HL-60 (cell line): ENCODE measurements at regions not wholly inside any gene's neighbourhood (a gene's known extent, or its start where the extent isn't known, plus 50 kb on each side); places are given as distances from the start of the nearest gene placed in this dataset.
"Not testable (repeated sequence)": the region's sequence is repeated elsewhere in the genome, so short reads cannot be mapped to it uniquely, and the experiment has no call there.

Experiments used
- DNase-seq, 2 experiments: peaks; one replicate each; pipeline ENCODE4 v3.0.0-alpha.2; 2010 to 2020; ENCODE audit warnings: low read depth in 1 of 2, low spot score in 1 of 2
- H3K27ac ChIP-seq: fragments of 250-450 bp; sonication (Bioruptor Pico); replicated peaks from 2 replicates; pipeline ENCODE4 v1.5.1; 2020; ENCODE audit warnings: mild to moderate bottlenecking, moderate library complexity
- H3K27me3 ChIP-seq: fragments of 250-450 bp; sonication (Bioruptor Pico); 2 replicates; pipeline ENCODE4 v1.5.1; 2021; ENCODE audit warnings: mild to moderate bottlenecking, moderate library complexity; ENCODE audit not compliant: insufficient read depth, poor library complexity, severe bottlenecking
- H3K4me3 ChIP-seq: replicated peaks from 2 replicates; pipeline ENCODE4 v1.5.1; 2011; ENCODE audit warnings: mild to moderate bottlenecking, control low read depth, low read length; ENCODE audit not compliant: insufficient read depth
- GABPA ChIP-seq: IDR thresholded peaks from 2 replicates; pipeline ENCODE4 v1.6.1; 2012; ENCODE audit warnings: low read depth
- POLR2AphosphoS5 ChIP-seq: IDR thresholded peaks from 2 replicates; pipeline ENCODE4 v1.6.1; 2012; ENCODE audit warnings: low read depth
- SPI1 ChIP-seq: IDR thresholded peaks from 2 replicates; pipeline ENCODE4 v1.6.1; 2012; ENCODE audit warnings: low read depth, mild to moderate bottlenecking, borderline replicate concordance
- TF ChIP-seq, protein P1 (sequence below): IDR thresholded peaks from one replicate; pipeline ENCODE4 v1.5.1; 2011; ENCODE audit warnings: low read length, control low read depth, inconsistent platforms; ENCODE audit not compliant: insufficient read depth
- TF ChIP-seq, protein P2 (sequence below): IDR thresholded peaks from 2 replicates; pipeline ENCODE4 v1.6.1; 2012; ENCODE audit warnings: low read depth; ENCODE audit not compliant: insufficient replicate concordance

GRCh38 chr2:176926453-176926852, 286.1 kb upstream of the HNRNPA3 start:
- TF ChIP-seq SPI1 (no peak), GABPA (no peak), POLR2AphosphoS5 (no peak)
- TF ChIP-seq, protein P1, sequence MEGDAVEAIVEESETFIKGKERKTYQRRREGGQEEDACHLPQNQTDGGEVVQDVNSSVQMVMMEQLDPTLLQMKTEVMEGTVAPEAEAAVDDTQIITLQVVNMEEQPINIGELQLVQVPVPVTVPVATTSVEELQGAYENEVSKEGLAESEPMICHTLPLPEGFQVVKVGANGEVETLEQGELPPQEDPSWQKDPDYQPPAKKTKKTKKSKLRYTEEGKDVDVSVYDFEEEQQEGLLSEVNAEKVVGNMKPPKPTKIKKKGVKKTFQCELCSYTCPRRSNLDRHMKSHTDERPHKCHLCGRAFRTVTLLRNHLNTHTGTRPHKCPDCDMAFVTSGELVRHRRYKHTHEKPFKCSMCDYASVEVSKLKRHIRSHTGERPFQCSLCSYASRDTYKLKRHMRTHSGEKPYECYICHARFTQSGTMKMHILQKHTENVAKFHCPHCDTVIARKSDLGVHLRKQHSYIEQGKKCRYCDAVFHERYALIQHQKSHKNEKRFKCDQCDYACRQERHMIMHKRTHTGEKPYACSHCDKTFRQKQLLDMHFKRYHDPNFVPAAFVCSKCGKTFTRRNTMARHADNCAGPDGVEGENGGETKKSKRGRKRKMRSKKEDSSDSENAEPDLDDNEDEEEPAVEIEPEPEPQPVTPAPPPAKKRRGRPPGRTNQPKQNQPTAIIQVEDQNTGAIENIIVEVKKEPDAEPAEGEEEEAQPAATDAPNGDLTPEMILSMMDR = no peak
- TF ChIP-seq, protein P2, sequence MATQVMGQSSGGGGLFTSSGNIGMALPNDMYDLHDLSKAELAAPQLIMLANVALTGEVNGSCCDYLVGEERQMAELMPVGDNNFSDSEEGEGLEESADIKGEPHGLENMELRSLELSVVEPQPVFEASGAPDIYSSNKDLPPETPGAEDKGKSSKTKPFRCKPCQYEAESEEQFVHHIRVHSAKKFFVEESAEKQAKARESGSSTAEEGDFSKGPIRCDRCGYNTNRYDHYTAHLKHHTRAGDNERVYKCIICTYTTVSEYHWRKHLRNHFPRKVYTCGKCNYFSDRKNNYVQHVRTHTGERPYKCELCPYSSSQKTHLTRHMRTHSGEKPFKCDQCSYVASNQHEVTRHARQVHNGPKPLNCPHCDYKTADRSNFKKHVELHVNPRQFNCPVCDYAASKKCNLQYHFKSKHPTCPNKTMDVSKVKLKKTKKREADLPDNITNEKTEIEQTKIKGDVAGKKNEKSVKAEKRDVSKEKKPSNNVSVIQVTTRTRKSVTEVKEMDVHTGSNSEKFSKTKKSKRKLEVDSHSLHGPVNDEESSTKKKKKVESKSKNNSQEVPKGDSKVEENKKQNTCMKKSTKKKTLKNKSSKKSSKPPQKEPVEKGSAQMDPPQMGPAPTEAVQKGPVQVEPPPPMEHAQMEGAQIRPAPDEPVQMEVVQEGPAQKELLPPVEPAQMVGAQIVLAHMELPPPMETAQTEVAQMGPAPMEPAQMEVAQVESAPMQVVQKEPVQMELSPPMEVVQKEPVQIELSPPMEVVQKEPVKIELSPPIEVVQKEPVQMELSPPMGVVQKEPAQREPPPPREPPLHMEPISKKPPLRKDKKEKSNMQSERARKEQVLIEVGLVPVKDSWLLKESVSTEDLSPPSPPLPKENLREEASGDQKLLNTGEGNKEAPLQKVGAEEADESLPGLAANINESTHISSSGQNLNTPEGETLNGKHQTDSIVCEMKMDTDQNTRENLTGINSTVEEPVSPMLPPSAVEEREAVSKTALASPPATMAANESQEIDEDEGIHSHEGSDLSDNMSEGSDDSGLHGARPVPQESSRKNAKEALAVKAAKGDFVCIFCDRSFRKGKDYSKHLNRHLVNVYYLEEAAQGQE = no peak
- H3K27me3 ChIP-seq = no peaks in the 10 kb centered on the region
- H3K27ac ChIP-seq = no peak overlapping the region
- DNase-seq = no peak
- no peak overlapping the region for H3K4me3 ChIP-seq

DNA sequence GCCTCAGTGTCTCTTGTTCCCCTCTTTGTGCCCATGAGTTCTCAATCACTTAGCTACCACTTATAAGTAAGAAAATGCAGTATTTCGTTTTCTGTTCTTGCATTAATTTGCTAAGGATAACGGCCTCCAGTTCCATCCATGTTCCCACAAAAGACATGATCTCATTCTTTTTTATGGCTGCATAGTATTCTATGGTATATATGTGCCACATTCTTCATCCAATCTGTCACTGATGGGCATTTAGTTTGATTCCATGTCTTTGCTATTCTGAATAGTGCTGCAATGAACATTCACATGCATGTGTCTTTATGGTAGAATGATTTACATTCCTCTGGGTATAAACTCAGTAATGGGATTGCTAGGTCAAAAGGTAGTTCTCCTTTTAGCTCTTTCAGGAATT, 283.2 kb upstream of the HNRNPA3 start:
- H3K27ac ChIP-seq, H3K27me3 ChIP-seq, H3K4me3 ChIP-seq, DNase-seq: not testable (repeated sequence)

DNA sequence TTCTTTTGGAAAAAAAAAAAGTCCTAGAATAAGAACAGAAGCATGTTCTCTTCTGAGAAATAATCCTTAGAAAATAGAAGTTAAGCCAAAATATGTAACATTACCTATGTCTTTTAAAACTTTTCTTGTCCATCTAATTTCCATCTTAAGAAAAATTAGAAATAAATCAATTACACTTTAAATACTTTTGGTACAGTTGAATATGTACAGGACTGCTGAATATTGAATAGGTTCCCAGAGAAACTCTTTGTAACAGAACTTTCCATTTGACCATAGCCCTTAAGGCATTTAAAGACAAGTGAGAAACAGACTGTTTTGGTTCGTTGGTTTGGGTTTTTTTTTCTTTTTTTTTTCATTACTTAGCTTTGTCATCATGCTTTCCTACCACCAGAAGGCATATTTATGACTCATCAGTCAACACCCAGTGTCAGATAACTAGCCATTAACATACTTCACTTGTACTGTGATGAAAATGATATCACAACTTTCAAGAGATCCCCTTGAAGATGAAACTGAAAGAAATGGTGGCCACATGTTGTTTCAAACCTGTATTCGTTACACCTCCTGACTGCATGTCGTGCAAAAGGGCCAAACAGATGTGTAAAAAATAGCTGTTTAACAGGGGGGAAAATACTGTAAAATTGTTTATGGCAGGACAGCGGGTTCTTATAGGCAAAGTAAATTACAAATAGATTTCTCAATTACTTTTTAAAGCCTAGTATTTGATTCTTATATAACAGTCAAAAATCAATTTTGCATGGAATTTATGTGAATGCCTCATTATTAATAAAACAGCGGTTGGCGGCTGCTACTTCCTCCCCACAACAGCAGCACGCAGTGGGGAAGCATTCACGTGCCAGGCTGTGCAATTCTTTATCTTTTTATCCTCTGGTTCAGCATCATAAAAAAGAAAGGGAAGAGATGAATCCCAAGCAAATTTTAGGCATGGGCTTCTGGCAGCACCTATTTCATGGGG, 280.7 kb upstream of the HNRNPA3 start:
- no peak for DNase-seq

More for the DNA sequence above, 280.7 kb upstream of the HNRNPA3 start:
- Histone ChIP-seq H3K4me3 (no peak overlapping the region), H3K27me3 (peaks cover 2% of the 10 kb centered on the region), H3K27ac (no peak overlapping the region)
- TF ChIP-seq GABPA = no peak
- no peak for TF ChIP-seq POLR2AphosphoS5
- TF ChIP-seq SPI1 = no peak
- TF ChIP-seq, protein P2 = no peak
- TF ChIP-seq, protein P1 = no peak
